ENCODE measurements at regions not wholly inside any gene's neighbourhood (a gene's known extent, or its start where the extent isn't known, plus 50 kb on each side); places are given as distances from the start of the nearest gene placed in this dataset.

DNA sequence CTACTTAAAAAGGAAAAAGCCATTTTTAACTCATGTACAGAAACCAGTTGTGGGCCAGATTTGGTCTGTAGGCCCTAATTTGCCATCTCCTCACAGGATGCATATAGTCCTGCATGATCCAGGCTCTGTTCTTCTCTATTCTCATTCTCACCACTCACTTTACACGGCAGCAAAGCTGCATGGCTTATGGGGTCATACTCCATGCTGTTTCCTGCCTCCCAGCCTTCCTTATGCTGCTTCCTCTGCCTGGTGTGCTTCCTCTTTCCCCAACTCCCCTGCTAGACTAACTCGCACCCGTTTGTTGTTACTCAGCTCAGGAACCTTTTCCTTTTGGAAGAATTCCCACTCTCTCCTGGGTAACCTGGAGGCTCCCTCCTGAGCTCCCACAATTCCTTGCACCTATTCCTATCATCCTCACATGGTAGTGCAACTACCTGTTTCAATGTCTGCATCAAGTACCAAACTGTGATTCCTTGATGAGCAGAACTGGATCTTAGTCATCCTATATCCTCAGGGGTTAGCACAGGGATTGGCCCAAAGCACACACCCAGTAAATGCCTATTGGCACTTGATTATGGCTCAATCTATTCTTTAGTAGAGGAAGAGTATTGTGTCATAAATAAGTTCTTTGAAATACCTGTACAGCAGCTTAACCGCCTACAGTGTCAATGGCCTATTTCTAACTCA lies 172.1 kb upstream of the MITF start:
- DNase-seq: no peak

DNA sequence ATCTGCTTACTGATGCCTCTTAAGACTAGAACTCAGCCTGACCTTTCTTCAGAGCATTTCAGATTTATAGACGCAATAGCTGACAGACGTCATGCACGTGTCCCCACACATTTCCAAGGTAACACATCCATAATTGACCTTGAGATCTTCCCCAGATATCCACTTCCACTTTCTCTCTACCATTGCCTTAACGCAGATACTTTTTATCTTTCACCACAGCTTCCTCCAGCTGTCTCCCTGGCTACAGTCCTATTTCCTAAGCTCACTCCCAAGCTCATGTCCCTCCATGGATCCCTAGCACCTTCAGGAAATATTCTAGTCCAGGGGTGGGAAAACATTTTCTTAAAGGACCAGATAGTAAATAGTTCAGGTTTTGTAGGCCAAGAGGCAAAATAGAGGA lies 173.0 kb upstream of the MITF start:
- no peak for DNase-seq

DNA sequence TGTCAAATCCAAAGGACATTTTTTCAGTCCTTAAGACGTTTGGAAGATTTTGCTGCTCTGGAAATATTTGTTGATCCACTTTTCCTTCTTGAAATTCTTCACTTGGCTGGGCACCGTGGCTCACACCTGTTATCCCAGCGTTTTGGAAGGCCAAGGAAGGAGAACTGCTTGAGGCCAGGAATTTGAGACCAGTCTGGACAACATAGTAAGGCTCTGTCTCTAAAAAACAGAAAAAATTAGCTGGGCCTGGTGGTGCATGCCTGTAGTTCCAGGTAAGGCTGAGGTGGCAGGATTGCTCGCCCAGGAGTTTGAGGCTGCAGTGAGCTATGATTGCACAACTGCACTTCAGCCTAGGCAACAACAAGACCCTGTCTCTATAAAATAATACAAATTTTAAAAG lies 173.9 kb upstream of the MITF start:
- DNase-seq: no peak

GRCh38 chr3:69563981-69564380 lies 175.3 kb upstream of the MITF start:
- no peak for DNase-seq

DNA sequence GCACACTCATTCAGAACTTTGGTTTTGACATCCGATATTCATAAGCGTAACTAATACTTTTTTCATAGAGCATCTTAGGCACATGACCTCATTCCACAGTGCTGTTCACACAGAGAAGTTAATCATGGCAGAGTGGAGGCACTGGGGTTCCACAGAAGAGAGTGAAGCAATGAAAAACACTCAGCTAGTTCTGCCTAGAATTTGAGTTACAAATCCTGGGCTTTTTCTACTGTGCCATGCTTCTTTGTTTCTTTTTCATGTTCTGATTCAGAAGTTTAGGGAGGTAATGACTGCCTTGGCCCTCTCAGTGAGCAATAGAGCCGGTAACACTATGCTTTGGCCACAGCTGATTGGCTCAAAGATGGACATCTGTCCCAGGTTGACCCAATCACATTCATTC lies 176.1 kb upstream of the MITF start:
- DNase-seq: no peak

DNA sequence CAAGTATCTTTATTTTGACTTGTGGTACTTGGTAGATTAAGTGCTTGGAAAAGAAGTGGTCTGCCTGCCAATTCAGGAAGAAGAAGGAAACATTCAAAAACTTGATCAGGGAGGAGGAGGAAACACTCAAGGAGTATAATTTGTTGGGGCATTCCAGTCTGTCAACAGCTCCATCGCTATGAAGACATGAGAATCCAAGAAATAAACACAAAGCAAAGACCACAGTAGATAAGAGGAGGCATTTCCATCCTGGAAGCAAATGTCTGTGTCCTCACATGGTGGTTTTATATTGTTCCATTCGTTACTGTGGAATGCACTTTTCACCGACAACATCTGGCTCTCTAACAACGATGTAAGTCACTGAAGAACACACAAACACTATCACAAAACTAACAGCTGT lies 176.1 kb upstream of the FRMD4B start:
- DNase-seq: no peak

GRCh38 chr3:69560818-69561217 lies 174.9 kb upstream of the FRMD4B start:
- DNase-seq: no peak

DNA sequence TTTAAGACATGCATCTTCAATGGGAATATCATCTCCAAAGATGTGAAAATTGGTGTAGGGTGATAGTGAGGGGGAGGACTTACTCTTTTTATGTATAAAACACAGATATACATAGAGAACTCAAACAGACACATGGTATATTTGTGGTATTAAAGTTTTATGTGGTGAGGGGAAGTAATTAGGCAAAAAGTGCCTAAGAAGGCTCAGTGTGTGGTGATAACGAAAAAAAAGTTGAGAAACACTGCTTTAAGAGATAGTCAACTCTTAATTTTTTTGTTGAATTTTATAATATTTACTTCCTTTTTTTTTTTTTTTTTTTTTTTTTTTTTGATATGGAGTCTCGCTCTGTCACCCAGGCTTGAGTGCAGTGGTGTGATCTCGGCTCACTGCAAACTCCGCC lies 174.2 kb upstream of the FRMD4B start:
- DNase-seq: no peak

DNA sequence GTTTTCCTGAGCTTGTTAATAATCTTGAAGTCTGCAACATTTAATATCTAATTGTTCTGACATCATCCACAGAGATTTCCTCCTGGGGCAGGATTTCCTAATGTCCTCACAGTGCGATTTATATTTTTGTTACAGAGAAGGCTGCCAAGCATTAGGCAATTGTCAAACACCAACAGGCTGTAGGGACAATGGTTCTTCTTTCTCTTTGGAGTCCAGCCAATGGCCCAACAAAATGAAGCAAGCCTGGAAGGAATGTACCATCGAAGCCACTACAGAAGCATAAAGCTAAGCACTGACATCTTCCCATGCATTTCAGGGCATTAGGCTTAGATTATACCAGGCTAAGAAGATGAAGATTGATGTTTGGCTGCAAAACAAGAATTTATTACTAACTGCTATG lies 173.0 kb upstream of the FRMD4B start:
- DNase-seq: no peak

DNA sequence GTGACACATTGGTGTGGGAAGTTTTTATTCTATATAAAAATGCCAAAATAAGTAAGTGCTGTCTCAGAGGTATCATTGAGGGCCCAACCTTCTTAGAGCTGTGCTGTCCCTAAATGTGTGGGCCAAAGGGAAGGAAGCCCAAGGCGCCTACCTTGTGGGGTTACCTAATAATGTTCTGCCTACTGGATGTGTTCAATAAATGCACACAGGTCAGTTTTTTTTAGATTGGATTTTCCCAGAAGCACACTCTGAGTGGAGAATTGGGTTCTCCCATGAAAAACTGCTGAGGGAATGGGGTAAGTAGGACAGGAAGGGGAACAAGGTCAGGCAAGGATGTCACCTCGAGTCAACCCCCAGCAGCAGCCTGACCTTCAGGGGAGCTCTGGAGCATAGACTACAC lies 168.7 kb upstream of the FRMD4B start:
- no peak for DNase-seq

DNA sequence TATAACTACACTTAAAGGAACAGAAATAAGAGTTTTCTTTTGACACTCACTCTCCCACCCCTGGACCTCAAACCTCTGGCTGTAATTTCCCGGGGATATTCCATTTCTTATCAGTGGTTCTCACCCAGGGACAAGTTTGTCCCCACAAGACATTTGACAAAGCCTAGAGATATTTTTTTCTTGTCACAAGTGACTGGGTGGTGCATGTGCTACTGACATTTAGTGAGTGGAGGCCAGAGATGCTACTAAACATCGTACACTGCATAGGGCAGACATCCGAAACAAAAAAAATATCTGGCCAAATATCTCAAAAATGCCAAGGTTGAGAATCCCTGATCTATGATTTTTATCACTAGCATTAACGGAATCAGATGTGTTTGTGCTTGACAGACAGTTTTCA lies 168.0 kb upstream of the FRMD4B start:
- no peak for DNase-seq

DNA sequence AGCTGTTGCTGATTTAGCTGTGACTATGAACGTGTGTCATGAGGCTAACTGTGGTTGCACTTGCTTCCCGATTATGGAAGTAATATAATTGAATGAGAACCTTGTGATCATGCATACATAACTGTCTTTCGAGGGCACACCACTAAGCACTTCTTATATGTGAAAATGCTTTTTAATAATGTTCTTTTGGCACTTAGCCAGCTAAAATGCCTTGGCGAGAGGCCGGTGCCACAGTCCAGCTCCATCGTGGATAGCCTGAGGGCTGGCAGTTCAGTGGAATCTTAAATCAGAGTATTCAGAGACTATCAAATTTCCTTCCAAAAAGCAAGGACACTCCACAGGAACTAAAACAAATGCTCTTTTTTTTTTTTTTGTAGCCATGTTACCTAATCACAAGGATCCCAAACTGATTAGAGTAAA lies 161.6 kb upstream of the FRMD4B start:
- DNase-seq: no peak

DNA sequence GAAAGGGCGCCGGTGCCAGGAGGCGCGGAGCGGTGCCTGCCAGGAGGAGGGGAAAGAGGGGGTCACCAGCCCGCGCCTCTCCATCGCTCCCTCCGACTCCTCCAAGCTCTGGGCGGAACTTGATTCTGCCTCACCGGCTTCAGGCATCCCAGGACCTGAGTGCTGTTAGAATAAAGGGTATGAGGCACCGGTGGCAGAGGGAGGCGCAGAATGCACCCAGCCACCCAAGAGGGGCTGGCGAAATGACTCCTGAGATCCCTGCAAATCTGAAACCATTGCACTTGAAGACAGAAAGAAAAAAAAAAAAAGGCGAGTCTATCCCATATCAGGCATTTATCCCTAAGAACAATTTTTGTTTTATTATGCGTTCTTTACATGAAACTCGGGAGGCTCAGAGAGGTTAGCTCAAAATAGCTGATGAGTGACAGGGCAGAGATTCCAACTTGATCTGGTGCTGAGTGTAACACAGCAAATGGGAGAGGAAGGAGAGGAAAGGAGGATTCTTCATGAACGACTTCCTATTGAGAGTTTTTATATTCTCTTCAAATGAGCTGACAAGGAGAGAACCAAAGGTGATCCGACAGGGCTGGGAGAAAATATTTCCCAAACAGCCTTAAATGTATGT lies 157.0 kb upstream of the FRMD4B start:
- DNase-seq: peak in 1 of 2 donors; percentile 44

GRCh38 chr3:69542089-69542804 lies 156.4 kb upstream of the FRMD4B start:
- DNase-seq: peak; percentile 86

GRCh38 chr3:69541711-69542088 lies 155.8 kb upstream of the FRMD4B start:
- DNase-seq: peak in 1 of 2 donors; percentile 45

- peak in 1 of 2 donors; percentile 53 for DNase-seq
Measured at GRCh38 chr3:69540706-69541581, 155.1 kb upstream of the FRMD4B start.

DNA sequence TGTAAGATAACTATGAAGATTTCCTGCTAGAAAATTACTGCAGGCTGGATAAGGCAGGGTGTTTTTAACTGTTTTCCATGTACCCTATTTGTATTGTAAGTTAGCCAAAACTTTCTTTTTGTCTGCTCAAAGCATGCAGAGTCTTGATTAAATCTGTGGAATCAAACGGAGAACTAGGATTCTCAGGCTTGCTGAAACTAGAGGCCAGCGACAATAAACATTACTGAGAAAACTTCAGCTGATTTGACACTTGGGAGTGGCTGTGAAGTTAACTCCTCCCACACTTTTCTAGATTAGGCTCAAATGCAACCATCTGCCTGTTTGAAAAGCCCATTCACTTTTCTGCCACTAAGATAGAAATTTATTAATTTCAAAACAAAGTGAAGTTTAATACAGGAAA lies 153.2 kb upstream of the FRMD4B start:
- peak in 1 of 2 donors; percentile 24 for DNase-seq

GRCh38 chr3:69538281-69538680 lies 152.4 kb upstream of the FRMD4B start:
- DNase-seq: no peak

GRCh38 chr3:69536306-69537020 lies 150.6 kb upstream of the FRMD4B start:
- DNase-seq: no peak

GRCh38 chr3:69535613-69536012 lies 149.7 kb upstream of the FRMD4B start:
- DNase-seq: no peak

DNA sequence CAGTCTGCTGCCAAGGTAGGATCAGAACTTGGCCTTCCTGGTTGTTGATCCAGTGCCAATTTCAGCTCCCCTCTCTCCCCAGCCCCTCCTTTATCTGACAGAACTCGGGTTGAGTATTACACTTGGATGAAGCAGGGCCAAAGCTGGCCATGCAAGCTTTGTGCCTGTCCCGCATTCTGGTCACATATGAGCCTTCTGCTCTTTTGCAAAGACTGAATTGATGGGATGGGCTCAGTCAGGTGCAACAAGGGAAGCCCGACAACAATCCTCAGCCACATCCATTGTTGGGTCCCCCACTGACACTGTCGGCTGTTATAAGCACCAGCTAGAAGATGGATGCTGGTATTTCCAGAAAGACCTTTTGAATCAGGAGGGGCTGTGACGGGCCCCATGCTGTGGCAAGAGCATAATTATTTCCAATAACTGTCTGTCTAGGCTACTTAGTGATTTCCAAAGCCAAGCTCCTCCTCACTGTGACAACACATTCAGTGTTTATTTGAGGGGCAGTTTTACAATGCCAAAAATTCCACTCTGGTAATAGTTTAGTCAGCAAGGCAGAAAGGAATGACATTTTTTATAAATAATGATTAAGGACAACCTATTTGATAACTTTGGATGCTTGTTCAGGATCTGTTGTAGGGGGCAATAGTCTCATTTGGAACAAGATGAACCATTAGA lies 146.8 kb upstream of the FRMD4B start:
- DNase-seq: no peak

Measured in hippocampal formation (tissue), 2 donors.